Endodermal cell (in vitro differentiated cells): ENCODE measurements at regions not wholly inside any gene's neighbourhood (a gene's known extent, or its start where the extent isn't known, plus 50 kb on each side); places are given as distances from the start of the nearest gene placed in this dataset.

ENCODE experiments used
- DNase-seq: peaks from one replicate; pipeline ENCODE4 v3.0.0-alpha.2; 2017
- H3K27ac ChIP-seq: 2 replicates; pipeline ENCODE4 v1.5.1; 2013; ENCODE audit warnings: mild to moderate bottlenecking, low read depth, low read length, moderate library complexity
- H3K27me3 ChIP-seq: 2 replicates; pipeline ENCODE4 v1.6.1; 2013; ENCODE audit warnings: mild to moderate bottlenecking, low read length, moderate library complexity; ENCODE audit not compliant: insufficient read depth, control insufficient read depth, poor library complexity, severe bottlenecking
- H3K36me3 ChIP-seq: 2 replicates; pipeline ENCODE4 v1.7.0; 2013; ENCODE audit warnings: mild to moderate bottlenecking, low read length, moderate library complexity; ENCODE audit not compliant: control insufficient read depth, insufficient read depth
- H3K4me1 ChIP-seq: one replicate; pipeline ENCODE4 v1.7.0; 2013; ENCODE audit warnings: low read length; ENCODE audit not compliant: control insufficient read depth, insufficient read depth
- H3K4me3 ChIP-seq: 2 replicates; pipeline ENCODE4 v1.5.1; 2013; ENCODE audit warnings: mild to moderate bottlenecking, low read length, moderate library complexity
- H3K9ac ChIP-seq: 2 replicates; pipeline ENCODE4 v1.6.1; 2013; ENCODE audit warnings: mild to moderate bottlenecking, low read length, moderate library complexity; ENCODE audit not compliant: poor library complexity, severe bottlenecking; ENCODE audit errors: extremely low read depth
- H3K9me3 ChIP-seq: 2 replicates; pipeline ENCODE4 v1.6.1; 2013; ENCODE audit warnings: mild to moderate bottlenecking, low read length, moderate library complexity; ENCODE audit not compliant: control insufficient read depth
- H3K27ac Mint-ChIP-seq: 2 replicates; pipeline ENCODE4 v1.8.0; 2020; ENCODE audit warnings: mixed read lengths
- H3K27me3 Mint-ChIP-seq: 2 replicates; pipeline ENCODE4 v1.8.0; 2021; ENCODE audit warnings: mild to moderate bottlenecking, mixed read lengths; ENCODE audit not compliant: insufficient read depth
- H3K36me3 Mint-ChIP-seq: 2 replicates; pipeline ENCODE4 v1.8.0; 2020; ENCODE audit warnings: low read depth, mixed read lengths
- H3K4me1 Mint-ChIP-seq: 2 replicates; pipeline ENCODE4 v1.8.0; 2020; ENCODE audit warnings: mixed read lengths
- H3K4me3 Mint-ChIP-seq: 2 replicates; pipeline ENCODE4 v1.8.0; 2020; ENCODE audit warnings: mild to moderate bottlenecking, moderate library complexity, mixed read lengths
- H3K9me3 Mint-ChIP-seq: 2 replicates; pipeline ENCODE4 v1.8.0; 2020; ENCODE audit warnings: mild to moderate bottlenecking, mixed read lengths
- CTCF ChIP-seq: fragments of 200-600 bp; sonication (generic); conservative IDR thresholded peaks from 2 replicates; pipeline ENCODE4 v1.5.0; 2021; ENCODE audit warnings: antibody characterized with exemption, mild to moderate bottlenecking
- WGBS, 2 experiments: methylation state at CpG; one replicate each; pipeline versions ENCODE4 v1.1.5 to v1.1.7; 2013; ENCODE audit warnings: missing lambda C conversion rate in 2 of 2, mixed read lengths in 1 of 2; ENCODE audit not compliant: insufficient coverage in 1 of 2, insufficient read length in 1 of 2; 5-methylcytosine and 5-hydroxymethylcytosine counted together

GRCh38 chr12:91954326-91954725, 191.3 kb downstream of the BTG1 start:
- Mint-ChIP-seq H3K27ac (no peak overlapping the region), H3K36me3 (no peaks in the 10 kb centered on the region)
- WGBS, 2 experiments = 59 to 83% methylated on average over 2 to 4 of the region's 4 CpGs

GRCh38 chr12:91952916-91953315, 192.7 kb downstream of the BTG1 start:
- DNase-seq = no peak
- H3K9ac ChIP-seq = no peak overlapping the region
- Mint-ChIP-seq H3K4me1 (peaks cover 1% of the 10 kb centered on the region), H3K27ac (no peak overlapping the region), H3K36me3 (no peaks in the 10 kb centered on the region), H3K27me3 (no peaks in the 10 kb centered on the region), H3K9me3 (no peaks in the 10 kb centered on the region), H3K4me3 (no peak overlapping the region)
- no peaks in the 10 kb centered on the region for H3K36me3 ChIP-seq
- no peaks in the 10 kb centered on the region for H3K4me1 ChIP-seq
- no peak for TF ChIP-seq CTCF
- no peaks in the 10 kb centered on the region for H3K27me3 ChIP-seq
- no peak overlapping the region for H3K4me3 ChIP-seq
- no peaks in the 10 kb centered on the region for H3K9me3 ChIP-seq
- H3K27ac ChIP-seq = no peak overlapping the region

More at GRCh38 chr12:91954326-91954725, 191.3 kb downstream of the BTG1 start:
- Histone ChIP-seq H3K36me3 (no peaks in the 10 kb centered on the region), H3K27ac (no peak overlapping the region), H3K9ac (no peak overlapping the region), H3K9me3 (no peaks in the 10 kb centered on the region), H3K4me3 (no peak overlapping the region), H3K4me1 (no peaks in the 10 kb centered on the region), H3K27me3 (no peaks in the 10 kb centered on the region)
- DNase-seq = no peak
- Mint-ChIP-seq H3K4me3 (no peak overlapping the region), H3K27me3 (no peaks in the 10 kb centered on the region), H3K9me3 (no peaks in the 10 kb centered on the region), H3K4me1 (peaks cover 1% of the 10 kb centered on the region)
- TF ChIP-seq CTCF = no peak

GRCh38 chr12:91951571-91951970, 194.1 kb downstream of the BTG1 start:
- Mint-ChIP-seq H3K4me3 (no peak overlapping the region), H3K27ac (no peak overlapping the region), H3K27me3 (no peaks in the 10 kb centered on the region), H3K4me1 (peaks cover 1% of the 10 kb centered on the region), H3K9me3 (no peaks in the 10 kb centered on the region), H3K36me3 (no peaks in the 10 kb centered on the region)
- H3K36me3 ChIP-seq = no peaks in the 10 kb centered on the region
- H3K4me1 ChIP-seq = no peaks in the 10 kb centered on the region
- no peak overlapping the region for H3K9ac ChIP-seq
- TF ChIP-seq CTCF = no peak
- 90 to 100% methylated on average over 2 to 5 of the region's 5 CpGs for WGBS, 2 experiments
- no peak overlapping the region for H3K27ac ChIP-seq
- H3K4me3 ChIP-seq = no peak overlapping the region
- H3K27me3 ChIP-seq = no peaks in the 10 kb centered on the region
- H3K9me3 ChIP-seq = no peaks in the 10 kb centered on the region
- DNase-seq = no peak
